Sigmoid colon (tissue), 4 donors: ENCODE measurements at regions not wholly inside any gene's neighbourhood (a gene's known extent, or its start where the extent isn't known, plus 50 kb on each side); places are given as distances from the start of the nearest gene placed in this dataset.

Source experiments
- CTCF ChIP-seq, 4 experiments: fragments of 450-650 bp in 3 of 4; fragments of 200-600 bp in 1 of 4; IDR thresholded peaks; one replicate each; pipeline ENCODE4 v1.5.1; 2016 to 2019; ENCODE audit warnings: antibody characterized with exemption in 4 of 4, mild to moderate bottlenecking in 3 of 4, moderate library complexity in 2 of 4
- EP300 ChIP-seq, 4 donors: sonication (generic); formaldehyde crosslinking; IDR thresholded peaks; one replicate each; pipeline ENCODE4 v1.6.1; 2017; ENCODE audit warnings: antibody characterized with exemption in 4 of 4
- POLR2A ChIP-seq, 2 donors: fragments of 450-650 bp; IDR thresholded peaks; one replicate each; pipeline ENCODE4 v1.6.1; 2016; ENCODE audit warnings: antibody characterized with exemption in 2 of 2, mild to moderate bottlenecking in 2 of 2, moderate library complexity in 2 of 2

GRCh38 chr14:104388541-104389325 is 190.8 kb upstream of the C14orf180 start:
- TF ChIP-seq CTCF (IDR thresholded peaks at IDR 0.05) (no peak), EP300 (IDR thresholded peaks at IDR 0.05) (no peak), POLR2A (IDR thresholded peaks at IDR 0.05) (no peak)
